ENCODE measurements at regions not wholly inside any gene's neighbourhood (a gene's known extent, or its start where the extent isn't known, plus 50 kb on each side); places are given as distances from the start of the nearest gene placed in this dataset.

- Histone ChIP-seq H3K4me2 (ENCODE audit: insufficient read depth, insufficient read length, low read length) (no peak overlapping the region), H3K23ac (ENCODE audit: insufficient read length, low read depth, low read length) (no peak overlapping the region), H3T11ph (ENCODE audit: low read length) (no peak overlapping the region), H3K18ac (ENCODE audit: insufficient read length, low read depth, low read length) (no peak overlapping the region), H2BK12ac (ENCODE audit: insufficient read length, low read depth, low read length) (no peak overlapping the region), H4K5ac (ENCODE audit: insufficient read length, low read depth, low read length) (no peak overlapping the region), H3K27me3 (ENCODE audit: insufficient read depth, low read length) (no peaks in the 10 kb centered on the region), H3K4me1 (ENCODE audit: insufficient read depth, low read length) (no peaks in the 10 kb centered on the region), H3K9ac (ENCODE audit: extremely low read depth, insufficient read length, low read length) (no peak overlapping the region), H2BK120ac (ENCODE audit: low read depth, low read length, poor library complexity, severe bottlenecking) (no peak overlapping the region), H3K9me3 (ENCODE audit: control insufficient read depth, low read depth, low read length) (no peaks in the 10 kb centered on the region), H2AFZ (ENCODE audit: low read length) (no peak overlapping the region), H3K27ac (ENCODE audit: insufficient read length, low read depth, low read length) (no peak overlapping the region), H4K20me1 (ENCODE audit: control insufficient read depth, insufficient read depth, insufficient read length) (no peaks in the 10 kb centered on the region), H3K14ac (ENCODE audit: insufficient read depth, low read length) (no peak overlapping the region), H4K8ac (replicated peaks; ENCODE audit: insufficient read length, low read depth, low read length) (no peak overlapping the region), H2BK5ac (ENCODE audit: insufficient read length, low read length) (no peak overlapping the region), H3K4ac (ENCODE audit: low read depth, low read length) (no peak overlapping the region), H3K79me2 (ENCODE audit: insufficient read depth, low read length) (no peaks in the 10 kb centered on the region), H3K23me2 (ENCODE audit: insufficient read length, low read depth, low read length, poor library complexity, severe bottlenecking) (no peaks in the 10 kb centered on the region), H3K79me1 (ENCODE audit: insufficient read depth, low read depth, low read length, poor library complexity, severe bottlenecking) (no peaks in the 10 kb centered on the region), H4K91ac (ENCODE audit: insufficient read length, low read depth, low read length) (no peak overlapping the region), H2BK15ac (ENCODE audit: low read depth, low read length) (no peak overlapping the region), H2BK20ac (ENCODE audit: low read depth, low read length, poor library complexity, severe bottlenecking) (no peak overlapping the region), H3K56ac (ENCODE audit: insufficient read length, low read depth, low read length) (no peak overlapping the region), H2AK5ac (ENCODE audit: insufficient read length, low read length) (no peak overlapping the region)
- no CpG with 5 or more reads among the region's 1 CpG for WGBS (ENCODE audit: extremely low coverage, insufficient read length, low lambda C conversion rate)
- no peak for DNase-seq
- H3K9me3 Mint-ChIP-seq: no peaks in the 10 kb centered on the region; a peak in 1 of 5 replicates
- no peak overlapping the region for H3K27ac Mint-ChIP-seq
- TF ChIP-seq CTCF (conservative IDR thresholded peaks at IDR 0.05): no peak
- H3K27me3 Mint-ChIP-seq (ENCODE audit: low read depth): peaks cover 4% of the 10 kb centered on the region
- peaks cover 0 to 4% of the 10 kb centered on the region in 2 experiments; a peak in 1 of 4 replicates for H3K4me1 Mint-ChIP-seq
- H3K4me3 Mint-ChIP-seq: no peak overlapping the region
- H3K36me3 Mint-ChIP-seq (ENCODE audit: insufficient read depth in 1 of 3, low read depth in 3 of 3): no peaks in the 10 kb centered on the region; a peak in 1 of 7 replicates
Measured at GRCh38 chr6:1486387-1486786, 97.0 kb downstream of the FOXF2 start.

Data from H9 (cell line).